Ovary (tissue), 3 donors: ENCODE measurements at regions not wholly inside any gene's neighbourhood (a gene's known extent, or its start where the extent isn't known, plus 50 kb on each side); places are given as distances from the start of the nearest gene placed in this dataset.

ENCODE experiments used
- CTCF ChIP-seq, 3 donors: fragments of 450-650 bp in 2 of 3; fragments of 200-600 bp in 1 of 3; IDR thresholded peaks; one replicate each; pipeline versions ENCODE4 v1.5.1 to v1.8.0; 2016 to 2022; ENCODE audit warnings: antibody characterized with exemption in 3 of 3, mild to moderate bottlenecking in 1 of 3
- EP300 ChIP-seq: sonication (generic); formaldehyde crosslinking; IDR thresholded peaks from one replicate; pipeline ENCODE4 v1.6.1; 2017; ENCODE audit warnings: antibody characterized with exemption
- POLR2A ChIP-seq: fragments of 450-650 bp; IDR thresholded peaks from one replicate; pipeline ENCODE4 v1.6.1; 2017; ENCODE audit warnings: antibody characterized with exemption, mild to moderate bottlenecking, moderate library complexity
- donor health status: DM: no; HTN: no; CAD: no.

- no peak for TF ChIP-seq POLR2A
- no peak for TF ChIP-seq CTCF (IDR thresholded peaks at IDR 0.05)
- TF ChIP-seq EP300, result no peak
Observed at GRCh38 chr9:100884518-100884917, 144.0 kb upstream of the PLPPR1 start.
